T47D (cell line): ENCODE measurements at regions not wholly inside any gene's neighbourhood (a gene's known extent, or its start where the extent isn't known, plus 50 kb on each side); places are given as distances from the start of the nearest gene placed in this dataset.

Experiments used
- DNase-seq, 2 experiments: peaks; one replicate each; pipeline versions ENCODE4 v3.0.0 to v3.0.0-alpha.2; 2011 to 2012; ENCODE audit warnings: low read depth in 1 of 2, low spot score in 1 of 2
- JUND ChIP-seq: IDR thresholded peaks from 2 replicates; pipeline ENCODE4 v1.6.1; 2012; ENCODE audit warnings: low read depth
- in situ Hi-C: cut with HindIII; loops from 2 replicates; pipeline ENCODE4 v1.10.0; 2016; ENCODE audit warnings: low sequenced_read_pairs, low pct_unique_long_range_greater_than_20kb

DNA sequence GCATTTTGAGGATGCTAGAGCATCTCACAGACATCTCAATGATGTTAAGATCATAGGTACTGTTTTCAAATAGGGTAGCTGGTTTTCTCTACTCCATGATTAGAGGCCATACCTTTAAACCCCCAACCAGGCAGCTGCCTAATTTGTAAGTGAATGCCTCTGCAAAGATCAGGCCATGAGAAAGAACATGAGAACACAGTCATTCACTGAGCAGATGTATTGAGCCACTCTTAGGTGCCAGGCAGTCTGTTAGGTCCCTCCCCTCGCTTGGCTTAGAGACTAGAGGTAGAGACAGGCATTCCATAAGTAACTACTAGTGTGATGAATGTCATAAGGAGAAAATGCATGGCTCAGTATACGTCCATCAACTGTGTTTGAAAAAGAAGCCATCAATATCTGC is 410.0 kb downstream of the FGF9 start:
- no peak for DNase-seq
- in situ Hi-C loops: no loop called here
- no peak for TF ChIP-seq JUND

DNA sequence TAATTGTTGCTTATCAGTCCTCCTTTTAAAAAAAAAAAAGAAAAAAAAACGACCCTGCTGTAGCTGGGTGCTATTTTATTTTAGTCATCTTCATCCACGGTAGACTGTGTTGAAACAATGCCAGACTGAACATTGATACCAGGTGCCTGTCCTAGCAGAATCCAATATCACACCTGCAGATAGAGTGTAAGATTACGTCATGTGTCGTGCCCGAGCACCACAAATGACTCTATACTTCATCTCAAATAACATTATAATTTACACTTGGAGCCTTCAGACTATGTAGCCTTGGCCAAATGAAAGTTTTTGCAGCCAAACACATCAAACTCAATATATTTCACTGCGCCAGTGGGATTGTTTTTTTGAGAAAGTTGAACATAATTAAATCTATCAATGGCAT is 410.6 kb downstream of the FGF9 start:
- no peak for DNase-seq
- in situ Hi-C loops: no loop called here
- no peak for TF ChIP-seq JUND

DNA sequence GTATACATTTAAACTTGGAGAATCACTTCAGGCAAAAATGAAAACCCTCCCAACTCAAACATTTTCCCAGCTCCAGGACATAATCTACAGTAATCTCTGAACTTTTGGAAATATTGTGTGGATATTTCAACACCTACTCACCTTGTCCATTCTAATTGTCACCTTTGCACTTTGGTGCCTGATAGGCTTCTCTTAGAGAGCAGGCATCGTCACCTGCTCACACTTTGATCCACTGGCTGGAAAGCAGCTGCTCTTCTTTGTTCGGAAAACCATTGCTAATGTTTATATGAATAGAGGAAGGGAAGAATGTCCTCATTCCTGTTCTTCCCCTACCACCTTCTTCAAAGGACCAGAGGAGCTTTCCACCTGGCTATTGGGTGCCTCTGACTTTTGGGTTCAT is 411.2 kb downstream of the FGF9 start:
- no peak for TF ChIP-seq JUND
- in situ Hi-C loops: no loop called here
- no peak for DNase-seq

DNA sequence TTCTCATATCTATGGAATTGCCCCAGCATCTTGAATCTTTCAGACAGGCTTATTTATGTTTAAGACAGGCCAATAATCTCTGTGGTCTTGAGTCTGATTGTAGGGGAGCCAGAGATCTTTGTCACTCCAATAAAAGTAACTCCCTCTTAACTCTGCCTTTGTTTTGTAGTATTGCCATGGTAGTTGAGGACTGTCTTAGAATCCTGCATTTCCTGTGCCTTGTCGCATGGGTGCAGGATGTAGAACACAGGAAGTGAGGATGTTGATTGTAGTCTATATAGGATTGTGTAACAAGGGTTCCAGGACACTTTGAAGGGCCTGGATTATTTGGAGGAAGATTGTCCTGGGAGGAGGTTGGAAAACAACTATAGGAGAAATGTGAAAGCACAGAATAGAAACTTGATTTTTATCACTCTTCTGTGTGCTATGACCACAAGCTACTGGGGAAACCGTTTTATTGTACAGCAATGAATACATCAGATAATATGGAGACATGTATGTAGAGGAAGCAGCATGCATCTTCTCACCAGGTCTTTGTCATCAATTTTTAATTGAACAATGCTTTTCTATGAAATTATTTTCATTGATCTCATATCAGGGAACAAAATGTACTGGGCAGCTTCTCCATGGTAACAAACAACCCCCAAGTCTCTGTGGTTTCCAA is 411.7 kb downstream of the FGF9 start:
- in situ Hi-C loops: no loop called here
- TF ChIP-seq JUND: no peak
- DNase-seq: no peak

DNA sequence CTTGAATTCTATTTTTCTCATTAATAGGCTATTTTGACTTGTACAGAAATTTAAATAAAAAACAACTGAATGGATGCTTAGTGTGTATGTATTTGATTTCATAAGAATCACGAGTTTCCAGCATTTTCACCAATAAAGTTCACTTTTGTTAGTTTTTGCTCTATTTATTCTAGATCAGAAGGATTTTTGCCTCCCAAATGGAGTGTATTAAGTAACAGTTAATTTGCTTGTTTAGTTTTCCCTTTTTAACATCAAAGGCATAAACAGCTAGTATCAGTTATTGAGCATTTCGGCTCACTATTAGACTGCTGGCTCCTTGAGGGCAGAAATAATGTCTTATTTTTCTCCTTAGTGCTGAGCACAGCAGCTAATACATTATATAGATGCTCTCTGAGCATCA is 414.1 kb downstream of the FGF9 start:
- in situ Hi-C loops: no loop called here
- no peak for TF ChIP-seq JUND
- DNase-seq: no peak

DNA sequence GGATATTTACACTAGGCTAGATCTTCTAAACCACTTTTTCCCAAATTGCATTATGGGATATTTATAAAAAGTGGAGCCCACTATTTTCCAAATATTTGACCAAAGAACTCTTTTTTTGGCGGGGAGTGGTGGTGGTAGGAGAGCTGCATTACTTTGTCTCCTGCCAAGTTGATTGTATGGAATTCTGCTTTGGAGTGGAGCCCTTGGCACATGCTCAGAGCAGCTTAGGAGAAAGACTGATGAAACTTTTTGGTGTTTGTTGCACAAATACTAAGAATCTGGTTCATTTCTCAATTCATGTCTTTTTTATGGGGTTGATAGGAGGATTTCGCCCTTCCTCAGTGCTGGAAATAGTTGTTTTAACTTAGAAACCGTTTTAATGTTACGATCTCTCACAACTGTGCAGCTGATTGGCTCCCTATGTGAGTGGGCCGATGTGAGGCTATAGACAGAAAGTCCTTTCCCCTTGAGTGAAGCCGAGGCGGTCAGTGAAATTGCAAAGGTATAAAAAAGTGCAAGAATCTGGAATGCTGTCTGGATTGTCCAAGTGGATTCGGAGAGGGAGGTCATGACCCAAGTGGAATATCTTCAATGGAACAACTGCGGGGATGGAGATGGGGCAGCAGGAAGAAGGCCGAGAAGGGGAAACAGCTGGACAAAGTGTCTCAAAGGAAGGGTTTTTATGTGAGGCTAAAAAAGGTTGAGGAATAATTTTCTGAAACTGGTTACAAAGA is 415.9 kb downstream of the FGF9 start:
- no peak for TF ChIP-seq JUND
- DNase-seq: no peak
- in situ Hi-C loops: no loop called here

DNA sequence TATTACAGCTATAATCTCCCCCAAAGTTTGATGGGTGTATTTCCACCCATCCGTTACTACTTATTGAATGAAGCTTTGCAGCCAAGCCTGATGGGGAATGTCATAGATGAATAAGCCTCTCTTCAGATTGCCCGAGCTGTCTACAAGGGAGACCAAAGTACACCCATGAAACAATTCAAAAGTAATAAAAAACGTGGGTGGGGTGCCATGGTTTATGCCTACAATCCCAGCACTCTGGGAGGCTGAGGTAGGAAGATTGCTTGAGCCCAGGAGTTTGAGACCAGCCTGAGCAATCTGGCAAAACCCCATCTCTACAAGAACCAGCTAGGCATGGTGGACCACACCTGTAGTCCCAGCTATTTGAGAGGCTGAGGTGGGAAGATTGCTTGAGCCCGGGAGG is 419.2 kb downstream of the FGF9 start:
- in situ Hi-C loops: no loop called here
- DNase-seq: no peak
- TF ChIP-seq JUND: no peak

DNA sequence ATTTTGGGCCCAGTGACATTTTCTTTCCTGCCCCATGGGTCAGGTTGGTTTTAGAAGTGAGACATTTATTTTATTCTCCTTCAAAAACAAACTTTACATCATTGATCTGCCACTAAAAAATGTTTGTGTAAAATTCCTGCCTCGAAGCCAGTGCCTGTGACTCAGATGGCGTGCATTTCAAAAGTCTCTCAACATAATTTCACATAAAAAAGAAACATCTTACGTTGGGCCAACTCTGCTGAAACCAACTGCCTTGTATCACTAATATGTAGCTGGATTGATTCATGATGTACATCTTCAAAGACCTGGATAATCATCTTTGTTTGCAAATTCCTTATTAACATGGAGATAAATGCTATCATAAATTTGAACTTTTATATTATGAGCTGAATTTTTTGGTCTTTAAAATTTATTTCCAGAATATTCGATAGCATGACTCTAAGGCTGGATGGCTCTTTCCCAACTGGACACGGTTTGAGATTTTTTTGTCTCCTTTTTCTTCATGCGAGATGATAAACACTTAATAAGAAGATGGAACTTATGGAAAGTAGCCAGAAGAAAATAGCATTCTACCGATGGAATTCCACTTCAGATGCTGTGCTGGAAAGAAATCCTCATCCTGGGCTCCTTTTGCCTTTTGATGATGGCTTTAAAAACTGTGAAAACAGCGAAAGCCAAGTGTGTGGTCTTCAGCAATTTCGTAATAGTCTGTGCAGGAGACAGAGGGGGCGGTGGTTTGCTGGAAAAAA is 420.5 kb downstream of the FGF9 start:
- TF ChIP-seq JUND: no peak
- in situ Hi-C loops: no loop called here
- no peak for DNase-seq

DNA sequence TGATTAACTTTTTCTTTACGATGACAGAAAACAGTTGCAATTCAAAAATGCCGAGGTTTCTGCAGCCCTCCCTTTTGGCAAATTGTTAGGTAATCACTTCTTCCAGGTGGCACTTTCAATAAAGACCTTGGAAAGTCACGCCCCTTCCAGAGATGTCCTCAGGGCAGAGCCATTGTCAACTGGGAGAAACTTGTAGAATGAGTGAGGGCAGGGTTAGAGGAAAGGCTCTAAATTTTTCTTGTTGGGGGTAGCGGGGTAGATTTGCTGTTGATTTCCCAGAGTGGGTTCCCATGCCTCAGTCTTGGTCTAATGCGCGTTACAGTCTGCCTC is 421.1 kb downstream of the FGF9 start:
- no peak for TF ChIP-seq JUND
- DNase-seq: no peak
- in situ Hi-C loops: no loop called here

DNA sequence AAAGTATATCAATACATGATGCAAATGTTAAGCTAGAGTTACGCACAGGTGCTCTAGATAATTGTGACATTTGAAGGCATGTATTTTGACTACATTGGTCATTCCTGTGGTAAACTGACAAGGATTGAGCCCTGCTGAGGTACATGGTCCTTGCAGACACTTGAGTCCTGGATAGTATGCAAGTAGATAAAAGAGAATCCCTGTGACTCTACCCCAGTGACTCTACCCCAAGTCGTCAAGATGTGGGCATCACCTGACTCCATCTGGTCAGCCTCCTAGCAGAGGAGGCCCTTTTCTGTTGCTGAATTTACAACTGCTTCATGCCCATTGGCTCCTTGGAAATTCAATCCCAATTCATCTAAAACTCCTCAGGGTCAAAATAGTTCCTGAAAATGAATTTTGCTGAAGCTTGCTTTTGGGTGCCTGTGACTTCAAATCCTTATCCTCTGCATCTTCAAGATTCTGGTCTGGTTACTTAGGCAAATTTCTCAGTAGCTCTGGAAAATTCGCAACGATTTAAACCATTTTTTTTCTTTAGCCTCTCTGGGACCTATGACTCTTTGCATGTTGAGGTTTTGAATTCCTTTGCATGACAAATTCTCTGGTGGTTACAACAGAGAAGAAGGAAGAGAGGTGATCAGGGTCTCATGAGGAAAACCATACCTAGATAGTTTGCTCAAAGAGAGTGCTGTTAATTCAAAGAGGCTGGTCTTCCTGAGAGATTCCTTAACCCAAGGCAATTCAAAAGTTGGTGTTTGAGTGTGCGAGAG is 422.1 kb downstream of the FGF9 start:
- DNase-seq: no peak
- in situ Hi-C loops: no loop called here
- no peak for TF ChIP-seq JUND

DNA sequence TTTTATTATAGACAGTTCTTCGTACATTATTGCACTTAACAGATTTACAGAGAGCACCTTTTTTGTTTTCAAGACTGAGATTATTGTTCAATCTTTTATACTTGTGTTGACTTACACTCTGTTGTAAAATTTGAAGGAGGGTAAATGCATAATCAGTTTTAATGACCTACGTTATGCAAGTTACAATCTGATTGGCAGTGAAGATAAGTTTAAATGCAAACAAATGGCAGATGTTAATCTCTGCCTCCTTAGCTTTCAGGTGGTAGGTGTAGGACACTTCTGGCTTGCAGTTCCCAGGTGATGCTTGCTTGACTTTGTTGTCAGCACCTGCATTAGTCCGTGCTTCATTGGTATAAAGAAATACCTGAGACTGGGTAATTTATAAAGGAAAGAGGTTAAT is 424.9 kb downstream of the FGF9 start:
- no peak for DNase-seq
- in situ Hi-C loops: no loop called here
- TF ChIP-seq JUND: no peak

DNA sequence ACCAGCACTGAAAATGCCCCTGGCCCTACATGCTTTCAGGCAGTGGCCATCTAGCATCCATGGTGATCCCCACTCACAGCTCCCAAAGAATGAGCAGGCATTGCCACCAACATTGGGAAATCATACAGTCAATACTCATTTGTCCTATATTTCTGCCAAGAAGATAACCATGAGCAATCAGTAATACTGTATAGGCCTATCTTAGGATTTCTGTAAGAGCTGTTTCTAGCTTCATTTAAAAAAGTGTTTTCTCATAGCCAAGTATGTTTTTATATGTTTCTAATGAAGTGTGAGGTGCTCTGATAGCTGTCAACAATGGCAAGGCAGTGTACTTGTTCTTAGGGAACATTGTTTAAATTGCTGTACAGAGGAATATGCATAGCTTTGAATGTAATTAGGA is 428.7 kb downstream of the FGF9 start:
- no peak for DNase-seq
- in situ Hi-C loops: no loop called here
- TF ChIP-seq JUND: no peak

DNA sequence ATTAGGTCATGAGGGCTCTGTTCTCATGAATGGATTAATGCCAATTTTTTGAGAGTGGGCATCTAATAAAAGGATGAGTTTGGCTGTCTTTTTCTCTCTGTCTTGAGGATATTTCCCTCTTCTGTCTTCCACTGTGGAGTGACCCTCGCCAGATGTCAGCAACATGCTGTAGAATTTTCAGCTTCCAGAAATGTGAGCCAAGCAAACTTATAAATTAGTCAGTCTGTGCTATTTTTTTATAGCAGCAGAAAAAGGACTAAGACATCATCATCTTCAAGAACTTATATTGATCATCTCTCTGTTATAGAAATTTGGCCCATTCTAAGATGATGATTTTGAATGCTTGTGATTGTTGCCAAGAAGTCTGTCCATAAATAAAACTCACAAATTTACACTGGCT is 431.4 kb downstream of the FGF9 start:
- in situ Hi-C loops: no loop called here
- DNase-seq: no peak
- TF ChIP-seq JUND: no peak
